ENCODE measurements at regions not wholly inside any gene's neighbourhood (a gene's known extent, or its start where the extent isn't known, plus 50 kb on each side); places are given as distances from the start of the nearest gene placed in this dataset.
"Not testable (repeated sequence)": the region's sequence is repeated elsewhere in the genome, so short reads cannot be mapped to it uniquely, and the experiment has no call there.

- no peak for DNase-seq
Measured at GRCh38 chr2:595141-595815, 81.9 kb downstream of the TMEM18 start.

- DNase-seq = no peak
Measured at GRCh38 chr2:594297-594949, 82.8 kb downstream of the TMEM18 start.

GRCh38 chr2:593356-594026 is 83.7 kb downstream of the TMEM18 start:
- DNase-seq = no peak

- no peak for DNase-seq
Measured at GRCh38 chr2:592737-593136, 84.5 kb downstream of the TMEM18 start.

GRCh38 chr2:590214-591175 is 86.7 kb downstream of the TMEM18 start:
- no peak for DNase-seq

- no peak for DNase-seq
Measured at GRCh38 chr2:589281-590130, 87.7 kb downstream of the TMEM18 start.

- no peak for DNase-seq
Measured at GRCh38 chr2:588074-588645, 89.0 kb downstream of the TMEM18 start.

- no peak for DNase-seq
Measured at GRCh38 chr2:587087-587960, 89.9 kb downstream of the TMEM18 start.

- DNase-seq = no peak
Measured at GRCh38 chr2:586641-587076, 90.5 kb downstream of the TMEM18 start.

- DNase-seq = no peak
Measured at GRCh38 chr2:584863-585823, 92.1 kb downstream of the TMEM18 start.

- DNase-seq = no peak
Measured at GRCh38 chr2:583666-584065, 93.5 kb downstream of the TMEM18 start.

GRCh38 chr2:582792-583528 is 94.2 kb downstream of the TMEM18 start:
- no peak for DNase-seq

- not testable (repeated sequence) for DNase-seq
Measured at GRCh38 chr2:582289-582688, 94.9 kb downstream of the TMEM18 start.

- DNase-seq = peak; percentile 48
Measured at GRCh38 chr2:579961-580360, 97.2 kb downstream of the TMEM18 start.

- DNase-seq = peak; percentile 87
Measured at GRCh38 chr2:579351-579886, 97.8 kb downstream of the TMEM18 start.

GRCh38 chr2:576292-576691 is 100.9 kb downstream of the TMEM18 start:
- DNase-seq = no peak

- DNase-seq = no peak
Measured at GRCh38 chr2:575727-576236, 101.4 kb downstream of the TMEM18 start.

All from NCI-H1105 treated with DMSO at 0.1 percent for 48 hours (cell line).